ENCODE measurements at regions not wholly inside any gene's neighbourhood (a gene's known extent, or its start where the extent isn't known, plus 50 kb on each side); places are given as distances from the start of the nearest gene placed in this dataset.

GRCh38 chr7:131904760-131905327 is 348.4 kb upstream of the PODXL start:
- no TSS peak for BruUV-seq (replicated peaks)
- no peaks in the 10 kb centered on the region for H3K36me3 ChIP-seq (ENCODE audit: insufficient read depth, low read length, poor library complexity, severe bottlenecking)
- no peak overlapping the region for H3K27ac ChIP-seq (ENCODE audit: low read depth, low read length, poor library complexity, severe bottlenecking)
- ChIA-PET CTCF (interaction anchor here (0.6 kb wide), 1 partner anchor 14 kb away, joined by 3 read pairs; no protein-coding TSS in a partner anchor), POLR2A (ENCODE audit: low non-redundant PET) (interaction anchor here (0.6 kb wide), 1 partner anchor 48 kb away, joined by 3 read pairs; no protein-coding TSS in a partner anchor)
- no peak for DNase-seq (ENCODE audit: low spot score)
- peaks cover 8% of the 10 kb centered on the region for H3K9me3 ChIP-seq (ENCODE audit: low read depth, low read length, poor library complexity, severe bottlenecking)
- H3K4me3 ChIP-seq (ENCODE audit: low read depth, low read length, poor library complexity, severe bottlenecking), result no peak overlapping the region
- TF ChIP-seq EZH2 (IDR thresholded peaks at IDR 0.05; ENCODE audit: borderline replicate concordance, low read depth, low read length, poor library complexity, severe bottlenecking), result no peak
- no peak for TF ChIP-seq CTCF (conservative IDR thresholded peaks at IDR 0.05; ENCODE audit: low read depth, low read length)
- H3K4me1 ChIP-seq (ENCODE audit: insufficient read depth, low read length, poor library complexity, severe bottlenecking), result no peaks in the 10 kb centered on the region
- no peaks in the 10 kb centered on the region for H3K27me3 ChIP-seq (replicated peaks; ENCODE audit: insufficient read depth, low read depth, low read length, poor library complexity)
- intact Hi-C loops (cut with micrococcal nuclease; ENCODE audit: unreplicated experiment), result no loop called here

DNA sequence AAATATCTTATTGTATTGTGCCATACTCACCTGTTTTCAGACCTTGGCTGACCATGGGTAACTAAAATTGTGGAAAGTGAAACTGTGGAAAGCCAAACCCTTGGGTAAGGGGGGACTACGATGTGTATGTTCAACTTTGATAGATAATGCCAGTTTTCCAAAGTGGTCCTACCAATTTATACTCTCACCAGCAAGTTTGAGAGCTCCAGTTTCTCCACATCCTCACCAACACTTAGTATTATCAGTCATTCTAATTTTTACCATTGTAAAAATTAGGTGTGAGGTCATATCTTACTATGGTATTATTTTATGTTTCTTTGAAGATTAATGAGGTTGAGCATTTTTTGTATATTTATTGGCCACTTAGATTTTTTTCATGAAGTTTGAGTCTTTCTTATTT is 346.9 kb upstream of the PODXL start:
- POLR2A ChIA-PET (ENCODE audit: low non-redundant PET), result no interaction called here
- no TSS peak for BruUV-seq (replicated peaks)
- CTCF ChIA-PET, result no interaction called here
- Histone ChIP-seq H3K4me1 (ENCODE audit: insufficient read depth, low read length, poor library complexity, severe bottlenecking) (no peaks in the 10 kb centered on the region), H3K9me3 (ENCODE audit: low read depth, low read length, poor library complexity, severe bottlenecking) (peaks cover 8% of the 10 kb centered on the region), H3K27ac (ENCODE audit: low read depth, low read length, poor library complexity, severe bottlenecking) (no peak overlapping the region), H3K4me3 (ENCODE audit: low read depth, low read length, poor library complexity, severe bottlenecking) (no peak overlapping the region), H3K36me3 (ENCODE audit: insufficient read depth, low read length, poor library complexity, severe bottlenecking) (no peaks in the 10 kb centered on the region), H3K27me3 (replicated peaks; ENCODE audit: insufficient read depth, low read depth, low read length, poor library complexity) (no peaks in the 10 kb centered on the region)
- DNase-seq (ENCODE audit: low spot score), result no peak
- intact Hi-C loops (cut with micrococcal nuclease; ENCODE audit: unreplicated experiment), result no loop called here
- no peak for TF ChIP-seq CTCF (conservative IDR thresholded peaks at IDR 0.05; ENCODE audit: low read depth, low read length)
- TF ChIP-seq EZH2 (IDR thresholded peaks at IDR 0.05; ENCODE audit: borderline replicate concordance, low read depth, low read length, poor library complexity, severe bottlenecking), result no peak

- no peak overlapping the region for H3K4me3 ChIP-seq (ENCODE audit: low read depth, low read length, poor library complexity, severe bottlenecking)
- H3K27ac ChIP-seq (ENCODE audit: low read depth, low read length, poor library complexity, severe bottlenecking), result no peak overlapping the region
- peaks cover 24% of the 10 kb centered on the region for H3K4me1 ChIP-seq (ENCODE audit: insufficient read depth, low read length, poor library complexity, severe bottlenecking)
- no peaks in the 10 kb centered on the region for H3K36me3 ChIP-seq (ENCODE audit: insufficient read depth, low read length, poor library complexity, severe bottlenecking)
- peaks cover 8% of the 10 kb centered on the region for H3K9me3 ChIP-seq (ENCODE audit: low read depth, low read length, poor library complexity, severe bottlenecking)
- ChIA-PET POLR2A (ENCODE audit: low non-redundant PET) (no interaction called here), CTCF (no interaction called here)
- no peak for TF ChIP-seq EZH2 (IDR thresholded peaks at IDR 0.05; ENCODE audit: borderline replicate concordance, low read depth, low read length, poor library complexity, severe bottlenecking)
- no peak for TF ChIP-seq CTCF (conservative IDR thresholded peaks at IDR 0.05; ENCODE audit: low read depth, low read length)
- no TSS peak for BruUV-seq (replicated peaks)
- intact Hi-C loops (cut with micrococcal nuclease; ENCODE audit: unreplicated experiment), result no loop called here
- H3K27me3 ChIP-seq (replicated peaks; ENCODE audit: insufficient read depth, low read depth, low read length, poor library complexity), result no peaks in the 10 kb centered on the region
- DNase-seq (ENCODE audit: low spot score), result no peak
Measured at GRCh38 chr7:131900785-131901287, 344.4 kb upstream of the PODXL start.

All from A673 (cell line).